Lung (tissue), 11 donors: ENCODE measurements at regions not wholly inside any gene's neighbourhood (a gene's known extent, or its start where the extent isn't known, plus 50 kb on each side); places are given as distances from the start of the nearest gene placed in this dataset.

Source experiments
- ATAC-seq: fragments of 200-7000 bp; cut with Tn5 transposase; one replicate; pipeline ENCODE4 v1.9.1; 2020; ENCODE audit warnings: moderate number of reproducible peaks; ENCODE audit not compliant: insufficient read depth, low FRiP score
- DNase-seq, 3 donors: peaks; one replicate each; pipeline ENCODE4 v3.0.0-alpha.2; 2013 to 2017
- H3K27ac ChIP-seq, 2 donors: one replicate each; pipeline ENCODE4 v1.5.1; 2013; ENCODE audit warnings: mild to moderate bottlenecking in 2 of 2, moderate library complexity in 2 of 2, control low read depth in 1 of 2, inconsistent platforms in 1 of 2, low read depth in 1 of 2, low read length in 1 of 2
- H3K27me3 ChIP-seq, 3 donors: one replicate each; pipeline ENCODE4 v1.5.1; 2013; ENCODE audit warnings: low read length in 2 of 3; ENCODE audit not compliant: control insufficient read depth in 3 of 3, insufficient read depth in 3 of 3
- H3K36me3 ChIP-seq, 4 donors: one replicate each; pipeline ENCODE4 v1.5.1; 2013; ENCODE audit warnings: low read length in 4 of 4, mild to moderate bottlenecking in 1 of 4, moderate library complexity in 1 of 4; ENCODE audit not compliant: control insufficient read depth in 4 of 4, insufficient read depth in 4 of 4
- H3K4me1 ChIP-seq, 5 donors: one replicate each; pipeline ENCODE4 v1.5.1; 2013; ENCODE audit warnings: low read length in 5 of 5, mild to moderate bottlenecking in 2 of 5, moderate library complexity in 1 of 5; ENCODE audit not compliant: control insufficient read depth in 5 of 5, insufficient read depth in 5 of 5
- H3K4me3 ChIP-seq: one replicate; pipeline ENCODE4 v1.5.1; 2013; ENCODE audit warnings: mild to moderate bottlenecking, control low read depth, moderate library complexity
- H3K9ac ChIP-seq, 2 donors: one replicate each; pipeline ENCODE4 v1.5.1; 2013; ENCODE audit warnings: low read length in 2 of 2, control low read depth in 1 of 2; ENCODE audit not compliant: insufficient read depth in 1 of 2
- H3K9me3 ChIP-seq, 4 donors: one replicate each; pipeline ENCODE4 v1.5.1; 2013; ENCODE audit warnings: low read length in 3 of 4, mild to moderate bottlenecking in 1 of 4, moderate library complexity in 1 of 4; ENCODE audit not compliant: control insufficient read depth in 4 of 4, insufficient read depth in 3 of 4
- WGBS, 2 donors: extraction: QIAGEN DNeasy Blood & Tissue Kit; methylation state at CpG; one replicate each; pipeline ENCODE4 v1.1.7; 2013; 5-methylcytosine and 5-hydroxymethylcytosine counted together
- TF ChIP-seq, protein P1 (sequence below): IDR thresholded peaks from 2 replicates; pipeline ENCODE4 v1.5.1; 2012; ENCODE audit warnings: mild to moderate bottlenecking; ENCODE audit errors: control extremely low read depth, extremely low read depth
- donor health status: control.
- donor health status: control.
- donor health status: Bipolar disorder and iron deficiency.
- donor health status: healthy.
- donor health status: DM: yes; HTN: yes; CAD: no.

DNA sequence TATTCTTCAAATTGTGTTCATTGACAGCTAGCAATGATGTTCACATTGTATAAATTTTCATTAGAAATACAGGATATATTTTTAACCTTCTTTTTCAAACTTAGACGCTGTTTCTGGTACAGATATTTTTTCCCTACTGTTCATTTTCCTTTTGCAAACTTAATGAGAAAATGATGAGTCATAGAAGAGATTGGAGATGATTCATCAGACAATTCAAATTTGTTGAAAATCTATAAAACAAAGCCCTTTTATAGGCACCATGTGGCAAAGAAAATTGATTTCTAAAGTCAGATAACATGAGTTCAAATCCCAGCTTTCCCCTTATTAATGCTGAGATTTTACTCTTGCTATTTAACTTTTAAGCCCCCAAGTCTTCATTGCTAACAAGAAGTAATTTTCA, 728.8 kb upstream of the DDX18 start:
- TF ChIP-seq, protein P1, sequence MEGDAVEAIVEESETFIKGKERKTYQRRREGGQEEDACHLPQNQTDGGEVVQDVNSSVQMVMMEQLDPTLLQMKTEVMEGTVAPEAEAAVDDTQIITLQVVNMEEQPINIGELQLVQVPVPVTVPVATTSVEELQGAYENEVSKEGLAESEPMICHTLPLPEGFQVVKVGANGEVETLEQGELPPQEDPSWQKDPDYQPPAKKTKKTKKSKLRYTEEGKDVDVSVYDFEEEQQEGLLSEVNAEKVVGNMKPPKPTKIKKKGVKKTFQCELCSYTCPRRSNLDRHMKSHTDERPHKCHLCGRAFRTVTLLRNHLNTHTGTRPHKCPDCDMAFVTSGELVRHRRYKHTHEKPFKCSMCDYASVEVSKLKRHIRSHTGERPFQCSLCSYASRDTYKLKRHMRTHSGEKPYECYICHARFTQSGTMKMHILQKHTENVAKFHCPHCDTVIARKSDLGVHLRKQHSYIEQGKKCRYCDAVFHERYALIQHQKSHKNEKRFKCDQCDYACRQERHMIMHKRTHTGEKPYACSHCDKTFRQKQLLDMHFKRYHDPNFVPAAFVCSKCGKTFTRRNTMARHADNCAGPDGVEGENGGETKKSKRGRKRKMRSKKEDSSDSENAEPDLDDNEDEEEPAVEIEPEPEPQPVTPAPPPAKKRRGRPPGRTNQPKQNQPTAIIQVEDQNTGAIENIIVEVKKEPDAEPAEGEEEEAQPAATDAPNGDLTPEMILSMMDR, result no peak
- peaks cover 0 to 2% (median 0%) of the 10 kb centered on the region in 4 donors for H3K9me3 ChIP-seq
- no peaks in the 10 kb centered on the region for H3K36me3 ChIP-seq
- ATAC-seq, result no peak
- H3K27ac ChIP-seq, result no peak overlapping the region
- H3K4me1 ChIP-seq, result no peaks in the 10 kb centered on the region
- H3K4me3 ChIP-seq, result no peak overlapping the region
- H3K9ac ChIP-seq, result no peak overlapping the region
- no peak for DNase-seq
- 72 to 85% methylated on average over 1 of the region's 1 CpG for WGBS, 2 donors
- no peaks in the 10 kb centered on the region for H3K27me3 ChIP-seq

- WGBS, 2 donors, result 83 to 91% methylated on average over 3 of the region's 3 CpGs
- ATAC-seq, result no peak
- Histone ChIP-seq H3K9me3 (peaks cover 0 to 2% (median 0%) of the 10 kb centered on the region in 4 donors), H3K27me3 (no peaks in the 10 kb centered on the region), H3K27ac (no peak overlapping the region), H3K36me3 (no peaks in the 10 kb centered on the region), H3K4me3 (no peak overlapping the region), H3K4me1 (no peaks in the 10 kb centered on the region), H3K9ac (no peak overlapping the region)
- DNase-seq, result no peak
- TF ChIP-seq, protein P1, result no peak
Observed at GRCh38 chr2:117086174-117086942, 728.1 kb upstream of the DDX18 start.

- H3K36me3 ChIP-seq, result no peaks in the 10 kb centered on the region
- 86 to 90% methylated on average over 4 of the region's 4 CpGs for WGBS, 2 donors
- H3K9me3 ChIP-seq, result peaks cover 0 to 2% (median 0%) of the 10 kb centered on the region in 4 donors
- H3K27me3 ChIP-seq, result no peaks in the 10 kb centered on the region
- no peak overlapping the region for H3K27ac ChIP-seq
- H3K4me3 ChIP-seq, result no peak overlapping the region
- ATAC-seq (no peak), DNase-seq (no peak)
- no peak overlapping the region for H3K9ac ChIP-seq
- TF ChIP-seq, protein P1, result no peak
- no peaks in the 10 kb centered on the region for H3K4me1 ChIP-seq
Observed at GRCh38 chr2:117086943-117087250, 727.6 kb upstream of the DDX18 start.
